Neural crest cell (in vitro differentiated cells): ENCODE measurements at regions not wholly inside any gene's neighbourhood (a gene's known extent, or its start where the extent isn't known, plus 50 kb on each side); places are given as distances from the start of the nearest gene placed in this dataset.

ENCODE experiments used
- DNase-seq: peaks from one replicate; pipeline ENCODE4 v3.0.0; 2021; ENCODE audit warnings: low read depth, mixed read lengths, low spot score
- H3K27ac Mint-ChIP-seq: one replicate; pipeline ENCODE4 v1.8.0; 2021; ENCODE audit warnings: mild to moderate bottlenecking, mixed read lengths; ENCODE audit not compliant: unreplicated experiment
- H3K27me3 Mint-ChIP-seq: 2 replicates; pipeline ENCODE4 v1.8.0; 2021; ENCODE audit warnings: low read depth, mild to moderate bottlenecking, mixed read lengths
- H3K36me3 Mint-ChIP-seq: 2 replicates; pipeline ENCODE4 v1.8.0; 2021; ENCODE audit warnings: low read depth, mild to moderate bottlenecking, mixed read lengths
- H3K4me1 Mint-ChIP-seq: 2 replicates; pipeline ENCODE4 v1.8.0; 2021; ENCODE audit warnings: mixed read lengths
- H3K4me3 Mint-ChIP-seq: one replicate; pipeline ENCODE4 v1.8.0; 2021; ENCODE audit warnings: mild to moderate bottlenecking, mixed read lengths
- H3K9me3 Mint-ChIP-seq: 2 replicates; pipeline ENCODE4 v1.8.0; 2021; ENCODE audit warnings: mixed read lengths
- TF ChIP-seq, protein P1 (sequence below): fragments of 200-600 bp; sonication (generic); conservative IDR thresholded peaks from 2 replicates; pipeline ENCODE4 v1.5.0; 2021; ENCODE audit warnings: antibody characterized with exemption, mild to moderate bottlenecking

DNA sequence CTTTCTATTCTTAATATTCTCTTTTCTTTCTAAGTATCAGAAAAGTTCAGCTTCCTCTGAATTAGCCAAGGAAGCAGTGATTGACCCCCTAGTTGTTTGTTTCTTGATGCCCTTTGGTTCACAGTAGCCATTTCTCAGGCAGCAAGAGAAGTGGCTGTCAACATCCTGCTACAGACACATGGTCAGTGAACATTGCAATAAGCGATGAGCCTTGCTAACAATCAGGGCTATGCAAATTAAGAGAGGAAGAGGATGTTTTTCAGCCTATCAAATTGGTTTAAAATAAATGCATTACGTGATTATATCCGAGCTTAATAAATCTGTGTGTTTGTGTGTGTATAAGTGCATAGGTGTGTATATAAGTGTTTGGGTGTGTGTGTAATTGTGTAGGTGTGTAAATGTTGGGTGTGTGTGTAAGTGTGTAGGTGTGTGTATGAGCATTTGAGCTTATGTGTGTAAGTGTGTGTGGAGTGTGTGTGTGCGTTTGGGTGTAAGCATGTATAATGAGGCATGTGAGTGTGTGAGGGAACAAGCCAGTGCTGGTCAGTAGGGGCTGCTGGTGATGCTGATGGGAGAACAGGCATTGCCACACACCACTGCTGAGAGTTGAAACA is 78.1 kb upstream of the XCR1 start:
- Mint-ChIP-seq H3K4me1 (no peaks in the 10 kb centered on the region), H3K4me3 (no peak overlapping the region), H3K9me3 (peaks cover 8% of the 10 kb centered on the region), H3K36me3 (no peaks in the 10 kb centered on the region), H3K27ac (no peak overlapping the region), H3K27me3 (peaks cover 11% of the 10 kb centered on the region)
- DNase-seq, result no peak
- TF ChIP-seq, protein P1, sequence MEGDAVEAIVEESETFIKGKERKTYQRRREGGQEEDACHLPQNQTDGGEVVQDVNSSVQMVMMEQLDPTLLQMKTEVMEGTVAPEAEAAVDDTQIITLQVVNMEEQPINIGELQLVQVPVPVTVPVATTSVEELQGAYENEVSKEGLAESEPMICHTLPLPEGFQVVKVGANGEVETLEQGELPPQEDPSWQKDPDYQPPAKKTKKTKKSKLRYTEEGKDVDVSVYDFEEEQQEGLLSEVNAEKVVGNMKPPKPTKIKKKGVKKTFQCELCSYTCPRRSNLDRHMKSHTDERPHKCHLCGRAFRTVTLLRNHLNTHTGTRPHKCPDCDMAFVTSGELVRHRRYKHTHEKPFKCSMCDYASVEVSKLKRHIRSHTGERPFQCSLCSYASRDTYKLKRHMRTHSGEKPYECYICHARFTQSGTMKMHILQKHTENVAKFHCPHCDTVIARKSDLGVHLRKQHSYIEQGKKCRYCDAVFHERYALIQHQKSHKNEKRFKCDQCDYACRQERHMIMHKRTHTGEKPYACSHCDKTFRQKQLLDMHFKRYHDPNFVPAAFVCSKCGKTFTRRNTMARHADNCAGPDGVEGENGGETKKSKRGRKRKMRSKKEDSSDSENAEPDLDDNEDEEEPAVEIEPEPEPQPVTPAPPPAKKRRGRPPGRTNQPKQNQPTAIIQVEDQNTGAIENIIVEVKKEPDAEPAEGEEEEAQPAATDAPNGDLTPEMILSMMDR, result no peak

DNA sequence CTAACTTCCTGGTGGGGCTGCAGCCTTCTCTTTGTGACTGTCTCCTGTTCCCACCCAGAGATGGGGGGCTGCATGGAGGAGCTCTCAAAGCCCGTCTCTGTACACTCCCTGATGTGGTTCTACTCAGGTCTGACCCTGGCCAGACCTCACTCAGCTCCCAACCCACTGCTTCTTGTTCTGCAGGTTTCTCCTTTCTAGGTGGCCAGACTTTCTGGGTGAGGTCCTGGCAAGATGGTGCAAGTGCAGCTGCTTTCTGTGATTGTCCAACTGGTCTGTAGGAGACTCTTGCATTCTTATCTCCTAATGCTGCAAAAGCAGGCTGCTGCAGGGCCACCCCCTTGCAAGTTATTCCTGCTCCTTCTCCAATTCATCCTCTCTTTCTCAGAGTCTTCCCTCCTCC is 77.4 kb upstream of the XCR1 start:
- TF ChIP-seq, protein P1, result no peak
- Mint-ChIP-seq H3K9me3 (peaks cover 8% of the 10 kb centered on the region), H3K27ac (no peak overlapping the region), H3K4me3 (no peak overlapping the region), H3K36me3 (peaks cover 3% of the 10 kb centered on the region), H3K4me1 (no peaks in the 10 kb centered on the region), H3K27me3 (peaks cover 11% of the 10 kb centered on the region)
- no peak for DNase-seq

DNA sequence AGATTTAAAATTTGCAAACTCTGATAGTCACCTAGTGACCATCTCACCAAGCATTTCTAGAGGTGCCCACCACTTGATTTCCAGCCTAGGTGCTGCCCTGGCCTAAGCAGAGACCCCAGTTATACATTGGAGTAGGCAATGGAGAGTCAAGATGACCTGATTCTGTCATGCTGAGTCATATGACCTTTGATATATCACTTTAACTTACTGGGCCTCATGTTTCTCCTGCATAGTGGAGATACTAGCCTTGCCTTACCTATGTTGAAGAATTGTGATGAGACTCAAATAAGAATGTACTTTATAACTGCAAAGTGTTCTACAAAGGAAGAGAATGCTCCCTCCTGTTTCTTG is 75.5 kb upstream of the XCR1 start:
- H3K4me1 Mint-ChIP-seq, result no peaks in the 10 kb centered on the region
- no peak overlapping the region for H3K4me3 Mint-ChIP-seq
- peaks cover 3% of the 10 kb centered on the region for H3K27me3 Mint-ChIP-seq
- peaks cover 3% of the 10 kb centered on the region for H3K36me3 Mint-ChIP-seq
- peaks cover 8% of the 10 kb centered on the region for H3K9me3 Mint-ChIP-seq
- no peak for DNase-seq
- no peak overlapping the region for H3K27ac Mint-ChIP-seq
- TF ChIP-seq, protein P1, result no peak

DNA sequence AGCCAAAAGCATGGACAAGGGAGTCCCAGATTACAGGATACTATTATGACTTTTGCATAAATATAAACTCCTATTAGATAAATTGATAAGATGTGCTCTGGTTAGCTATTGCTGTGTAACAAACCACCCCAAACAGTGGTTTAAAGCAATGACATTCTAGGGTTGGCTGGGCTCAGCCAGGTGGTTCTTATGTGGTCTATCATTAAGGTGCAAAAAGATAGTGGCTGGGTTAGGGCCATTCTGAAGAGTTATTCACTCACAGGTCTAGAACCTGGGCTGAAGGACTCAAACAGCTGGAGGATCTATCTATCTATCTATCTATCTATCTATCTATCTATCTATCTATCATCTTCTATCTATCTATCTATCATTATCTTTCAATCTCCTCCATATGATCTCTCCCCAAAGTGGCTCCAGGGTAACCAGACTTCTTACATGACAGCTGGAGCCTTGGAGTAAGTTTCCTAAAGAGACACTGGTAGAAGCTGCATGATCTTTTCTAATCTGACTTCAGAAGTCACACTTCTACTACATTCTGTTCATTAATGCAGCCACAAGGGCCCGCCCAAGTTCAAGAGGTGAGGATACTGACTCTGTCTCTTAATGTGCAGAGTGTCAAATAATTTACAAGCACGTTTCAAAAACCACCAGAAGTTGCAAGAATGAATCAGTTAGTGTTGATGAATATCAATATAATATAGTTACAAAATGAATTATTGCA is 74.9 kb upstream of the XCR1 start:
- H3K4me1 Mint-ChIP-seq, result no peaks in the 10 kb centered on the region
- TF ChIP-seq, protein P1, result no peak
- DNase-seq, result no peak
- no peak overlapping the region for H3K4me3 Mint-ChIP-seq
- H3K9me3 Mint-ChIP-seq, result peaks cover 8% of the 10 kb centered on the region
- no peak overlapping the region for H3K27ac Mint-ChIP-seq
- H3K36me3 Mint-ChIP-seq, result peaks cover 3% of the 10 kb centered on the region
- peaks cover 3% of the 10 kb centered on the region for H3K27me3 Mint-ChIP-seq

DNA sequence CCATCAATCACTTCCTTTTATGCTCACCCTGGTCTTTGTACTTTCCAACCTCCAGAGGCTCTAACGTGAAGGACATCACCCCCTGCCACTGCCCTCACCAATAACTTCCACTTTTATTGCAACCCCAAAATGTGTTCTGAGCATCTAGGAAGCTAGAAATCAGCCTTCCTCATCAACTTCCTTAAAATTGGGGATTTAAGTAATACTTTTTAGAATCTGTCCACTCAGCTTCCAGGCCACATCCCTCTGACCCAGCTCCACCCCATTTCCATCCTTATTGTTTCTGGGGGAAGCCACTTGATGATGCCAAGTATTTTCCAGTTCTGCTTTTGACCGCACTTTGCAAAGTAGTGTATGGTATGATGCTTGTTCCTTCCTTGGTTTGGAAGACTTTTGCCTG is 73.5 kb upstream of the XCR1 start:
- H3K27ac Mint-ChIP-seq, result no peak overlapping the region
- H3K4me3 Mint-ChIP-seq, result no peak overlapping the region
- peaks cover 3% of the 10 kb centered on the region for H3K27me3 Mint-ChIP-seq
- H3K36me3 Mint-ChIP-seq, result peaks cover 3% of the 10 kb centered on the region
- DNase-seq, result no peak
- H3K4me1 Mint-ChIP-seq, result no peaks in the 10 kb centered on the region
- TF ChIP-seq, protein P1, result no peak
- H3K9me3 Mint-ChIP-seq, result peaks cover 8% of the 10 kb centered on the region
